Ecto neural progenitor cell (in vitro differentiated cells): ENCODE measurements at regions not wholly inside any gene's neighbourhood (a gene's known extent, or its start where the extent isn't known, plus 50 kb on each side); places are given as distances from the start of the nearest gene placed in this dataset.

Experiments
- DNase-seq: peaks from one replicate; pipeline ENCODE4 v3.0.0-alpha.2; 2018; ENCODE audit warnings: low spot score

- no peak for DNase-seq
These were observed 337.3 kb upstream of the ARRDC4 start for GRCh38 chr15:97623091-97623661.

DNA sequence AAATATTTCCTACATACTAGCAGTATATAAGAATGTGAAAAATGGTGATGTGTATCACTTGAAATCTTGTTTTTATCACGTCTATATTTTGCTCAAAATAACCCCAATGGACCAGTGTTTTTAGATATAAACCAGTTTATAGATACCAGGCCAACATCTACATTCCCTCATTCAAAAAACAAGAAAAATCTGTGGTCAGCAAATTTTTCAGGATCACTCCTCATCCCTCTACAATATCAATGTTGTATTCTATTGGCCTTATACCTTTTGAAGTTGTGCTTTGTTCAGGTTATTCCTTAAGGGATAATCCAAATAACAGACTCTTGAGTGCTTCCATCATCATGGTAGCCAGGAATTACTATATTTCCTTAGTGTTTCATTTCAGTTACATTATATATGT is 332.9 kb upstream of the ARRDC4 start:
- DNase-seq: no peak

DNA sequence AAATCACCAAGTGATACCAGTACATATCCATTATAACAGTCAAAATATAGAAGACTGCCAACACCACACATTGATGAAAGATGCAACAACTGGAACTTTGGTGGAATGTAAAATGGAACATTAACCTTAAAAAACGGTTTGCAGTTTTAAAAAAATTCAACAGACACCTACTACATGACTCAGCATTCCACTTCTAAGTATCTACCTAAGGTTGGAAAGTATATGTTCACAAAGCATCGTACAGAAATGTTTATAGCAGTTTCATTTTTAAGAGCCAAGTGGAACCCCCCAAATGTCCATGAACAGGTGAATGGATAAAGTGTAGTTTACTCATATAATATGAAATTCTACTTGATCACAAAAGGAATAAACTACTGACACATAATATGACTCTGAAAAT is 314.7 kb upstream of the ARRDC4 start:
- DNase-seq: no peak

DNA sequence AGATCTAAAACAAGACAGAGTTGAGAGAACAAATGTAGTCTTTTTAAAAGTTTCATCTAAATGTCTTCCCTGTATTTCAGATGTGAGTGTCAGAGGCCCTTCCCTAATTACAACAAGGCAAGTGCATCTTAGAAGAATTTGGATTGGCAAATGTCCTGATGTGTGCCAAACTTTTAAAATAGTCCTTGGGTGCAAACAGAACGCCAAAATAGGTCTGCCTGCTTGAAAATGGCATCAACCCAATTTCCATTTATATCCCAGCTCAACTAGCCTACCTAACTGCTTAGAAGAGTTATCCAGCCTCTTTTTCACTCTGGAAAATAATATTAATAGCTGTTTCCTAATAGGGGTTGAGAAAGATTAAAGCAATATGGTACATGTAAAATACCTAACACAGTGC is 311.8 kb upstream of the ARRDC4 start:
- no peak for DNase-seq

DNA sequence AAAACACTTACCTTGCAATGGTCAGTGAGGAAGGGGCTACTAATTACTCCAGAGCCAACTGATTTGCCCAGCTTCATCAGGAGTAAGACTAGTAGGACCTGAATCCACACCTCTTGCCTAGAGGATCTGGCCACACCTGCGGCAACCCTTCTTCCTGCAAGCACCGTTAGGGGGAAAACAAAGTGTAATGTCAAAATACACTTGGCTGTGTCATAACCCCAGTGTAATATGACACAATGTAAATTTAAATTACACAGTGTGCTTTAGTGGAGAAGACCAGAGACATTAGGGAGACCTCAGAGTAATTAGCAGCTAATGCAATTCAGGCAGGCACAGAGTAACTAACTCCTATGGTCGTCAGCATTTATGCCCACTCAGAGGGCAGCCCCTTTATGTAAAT is 308.5 kb upstream of the ARRDC4 start:
- DNase-seq: no peak

DNA sequence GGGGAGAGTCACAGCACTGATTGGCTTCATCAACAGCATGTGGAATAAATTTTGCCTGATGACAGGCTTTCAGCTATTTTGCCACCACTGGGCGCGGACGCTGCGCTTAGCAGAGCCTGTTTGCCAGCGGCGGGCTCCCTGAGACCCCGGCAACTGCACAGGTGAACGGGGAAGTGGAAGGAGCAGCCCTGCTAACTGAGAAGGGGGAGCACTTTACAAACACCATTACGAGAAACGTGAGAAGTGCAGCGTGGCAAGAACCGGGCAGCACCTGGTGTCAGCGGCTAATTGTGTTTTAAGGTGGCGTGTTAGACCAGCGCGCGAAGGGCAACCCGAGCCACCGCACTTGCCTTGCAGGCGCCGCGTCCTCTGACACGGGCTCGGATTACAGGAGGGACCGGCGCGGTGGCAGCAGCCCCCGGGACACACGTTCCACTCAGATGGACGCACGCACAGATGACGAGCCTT is 307.8 kb upstream of the ARRDC4 start:
- peak; percentile 75 for DNase-seq

- no peak for DNase-seq
These were observed 306.6 kb upstream of the ARRDC4 start for GRCh38 chr15:97653896-97654295.

- no peak for DNase-seq
These were observed 305.9 kb upstream of the ARRDC4 start for GRCh38 chr15:97654481-97655076.

GRCh38 chr15:97661796-97662195 is 298.7 kb upstream of the ARRDC4 start:
- DNase-seq: no peak

GRCh38 chr15:97672586-97672985 is 287.9 kb upstream of the ARRDC4 start:
- no peak for DNase-seq

DNA sequence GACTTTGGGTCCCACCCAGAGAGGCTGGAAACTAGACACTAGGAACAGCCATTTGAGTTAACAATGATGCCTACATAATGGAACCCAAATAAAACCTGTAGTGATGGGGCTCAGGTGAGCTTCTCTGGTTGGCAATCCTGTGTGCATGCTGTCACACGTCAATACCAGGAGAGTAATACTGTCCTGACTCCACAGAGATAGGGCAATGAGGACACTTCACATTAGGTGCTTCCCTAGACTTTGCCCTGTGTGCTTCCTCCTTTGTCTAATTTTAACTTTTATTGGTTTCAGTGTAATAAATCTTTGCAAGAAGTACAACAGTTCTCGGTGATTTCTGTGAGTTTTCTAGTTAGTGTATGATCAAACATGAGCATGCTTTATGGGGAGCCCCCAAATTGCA is 281.8 kb upstream of the ARRDC4 start:
- DNase-seq: no peak

GRCh38 chr15:97679106-97679688 is 281.3 kb upstream of the ARRDC4 start:
- no peak for DNase-seq

DNA sequence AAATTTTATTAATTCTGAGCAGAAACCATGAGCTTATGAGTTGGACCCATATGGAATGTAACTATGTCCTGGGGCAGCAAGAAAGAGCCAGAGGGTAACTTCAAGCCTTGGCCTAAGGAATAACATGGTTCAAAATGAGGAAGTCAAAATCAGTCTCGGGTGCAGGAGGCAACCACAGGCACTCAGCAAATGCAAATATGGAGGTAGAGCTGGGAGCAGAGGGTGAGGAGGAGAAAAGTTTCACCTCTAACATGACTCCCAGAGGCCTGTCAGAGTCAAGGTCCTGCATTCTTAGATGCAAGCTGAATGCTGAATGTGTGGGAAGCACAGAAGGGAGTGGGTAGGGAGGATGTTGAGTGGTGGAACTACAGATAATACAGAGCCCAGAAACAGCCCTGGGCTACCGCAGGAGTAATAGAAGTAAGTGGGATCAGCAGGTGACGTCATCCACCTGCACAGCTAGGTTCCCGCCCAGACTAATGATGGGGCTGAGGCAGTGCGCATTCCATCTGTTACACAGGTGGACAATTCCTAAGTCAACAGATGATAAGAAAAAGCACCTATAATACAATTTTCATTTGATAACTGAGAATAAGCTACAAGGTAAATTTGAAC is 279.8 kb upstream of the ARRDC4 start:
- DNase-seq: no peak

DNA sequence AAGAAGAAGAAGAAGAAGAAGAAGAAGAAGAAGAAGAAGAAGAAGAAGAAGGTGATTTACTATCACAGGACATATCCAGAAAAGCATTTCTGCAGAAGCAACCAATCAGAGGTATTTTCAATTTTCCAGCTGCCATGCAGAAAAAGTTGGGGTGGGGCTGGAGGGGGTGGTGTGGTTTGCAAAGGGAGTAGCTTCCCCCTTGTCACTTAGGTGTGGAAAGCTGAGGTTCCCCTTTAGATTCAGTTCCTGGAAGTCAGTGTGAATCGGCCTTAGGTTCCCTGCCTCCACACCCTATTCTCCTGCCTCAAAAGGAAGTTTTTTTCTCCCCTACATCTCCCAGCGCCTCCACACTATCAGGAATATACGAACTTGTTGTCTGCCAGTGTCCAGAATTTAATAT is 276.7 kb upstream of the ARRDC4 start:
- DNase-seq: no peak

DNA sequence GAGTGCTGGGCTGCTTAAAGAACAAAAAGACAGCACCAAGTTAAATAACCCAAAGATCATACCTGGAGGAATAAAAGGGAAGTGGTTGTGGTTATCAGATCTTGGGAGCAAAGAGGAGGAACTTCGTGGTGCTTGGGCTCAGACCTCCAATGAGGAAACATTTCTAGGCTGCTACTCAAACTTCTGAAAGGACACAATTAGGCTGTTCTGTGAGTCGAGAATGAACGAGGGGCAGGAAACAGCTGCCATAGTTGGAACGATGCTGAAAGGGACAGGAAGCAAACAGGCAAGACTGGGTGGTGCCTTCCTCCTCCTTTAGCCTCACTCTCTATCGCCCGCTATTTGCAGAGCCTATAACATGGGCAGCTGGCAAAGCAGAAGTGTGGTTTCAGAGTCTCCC is 276.3 kb upstream of the ARRDC4 start:
- no peak for DNase-seq

- no peak for DNase-seq
These were observed 274.2 kb upstream of the ARRDC4 start for GRCh38 chr15:97686324-97686723.

GRCh38 chr15:97687654-97688053 is 272.8 kb upstream of the ARRDC4 start:
- DNase-seq: no peak

DNA sequence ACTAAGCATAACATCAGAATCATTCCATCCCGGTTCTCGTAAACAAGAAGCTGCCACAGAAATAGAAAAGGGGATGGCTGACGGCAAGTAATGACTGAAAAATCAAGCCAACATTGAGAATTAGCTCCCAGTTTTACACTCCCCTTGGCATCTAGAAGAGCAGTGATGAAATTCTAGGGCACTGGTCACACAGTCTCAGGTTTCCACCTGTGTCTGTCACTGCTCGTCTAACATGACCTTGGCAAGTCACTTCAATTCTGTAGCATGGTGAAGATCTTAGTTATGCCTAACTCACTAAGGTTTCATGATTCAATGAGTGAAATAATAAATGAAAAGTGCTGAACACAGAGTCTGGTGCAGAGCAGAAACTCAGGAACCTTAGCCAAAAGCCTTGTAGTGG is 272.3 kb upstream of the ARRDC4 start:
- no peak for DNase-seq

DNA sequence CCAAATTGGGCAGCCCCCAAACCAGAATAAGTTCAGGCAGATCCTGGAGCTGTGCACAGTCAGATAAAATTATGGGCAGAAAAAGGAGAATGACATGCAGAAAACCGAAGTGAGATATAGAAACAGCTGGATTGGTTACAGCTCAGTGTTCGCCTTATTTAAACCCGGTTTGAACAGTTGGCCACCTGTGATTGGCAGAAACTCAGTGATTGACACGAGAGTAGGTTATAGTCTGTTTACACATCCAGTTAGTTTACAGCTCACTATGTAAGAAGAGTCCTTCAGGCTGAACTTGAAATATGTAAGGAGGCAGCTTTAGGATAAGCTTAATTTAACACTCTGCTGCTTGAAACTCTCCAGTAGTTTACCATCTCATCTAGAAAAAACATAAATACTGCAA is 271.6 kb upstream of the ARRDC4 start:
- DNase-seq: no peak

DNA sequence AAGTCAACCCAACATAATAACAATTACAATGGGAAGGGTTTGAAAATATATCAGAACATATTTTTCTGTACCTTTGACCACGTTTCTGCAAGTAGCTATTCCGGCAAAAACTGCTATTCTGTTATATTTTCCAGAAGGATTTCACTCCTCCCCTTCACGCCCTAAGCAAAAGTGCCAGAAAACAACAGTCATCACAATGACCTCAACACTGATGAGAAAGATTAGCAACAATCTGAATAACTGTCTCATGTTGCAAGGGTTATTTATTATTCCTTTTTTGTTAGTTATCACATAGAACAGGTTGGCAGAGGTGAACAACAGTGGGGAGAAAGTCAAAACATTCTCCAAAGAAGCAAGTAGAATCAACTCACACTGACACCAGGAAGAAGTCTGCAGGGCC is 269.4 kb upstream of the ARRDC4 start:
- no peak for DNase-seq

GRCh38 chr15:97691799-97692198 is 268.7 kb upstream of the ARRDC4 start:
- DNase-seq: no peak

DNA sequence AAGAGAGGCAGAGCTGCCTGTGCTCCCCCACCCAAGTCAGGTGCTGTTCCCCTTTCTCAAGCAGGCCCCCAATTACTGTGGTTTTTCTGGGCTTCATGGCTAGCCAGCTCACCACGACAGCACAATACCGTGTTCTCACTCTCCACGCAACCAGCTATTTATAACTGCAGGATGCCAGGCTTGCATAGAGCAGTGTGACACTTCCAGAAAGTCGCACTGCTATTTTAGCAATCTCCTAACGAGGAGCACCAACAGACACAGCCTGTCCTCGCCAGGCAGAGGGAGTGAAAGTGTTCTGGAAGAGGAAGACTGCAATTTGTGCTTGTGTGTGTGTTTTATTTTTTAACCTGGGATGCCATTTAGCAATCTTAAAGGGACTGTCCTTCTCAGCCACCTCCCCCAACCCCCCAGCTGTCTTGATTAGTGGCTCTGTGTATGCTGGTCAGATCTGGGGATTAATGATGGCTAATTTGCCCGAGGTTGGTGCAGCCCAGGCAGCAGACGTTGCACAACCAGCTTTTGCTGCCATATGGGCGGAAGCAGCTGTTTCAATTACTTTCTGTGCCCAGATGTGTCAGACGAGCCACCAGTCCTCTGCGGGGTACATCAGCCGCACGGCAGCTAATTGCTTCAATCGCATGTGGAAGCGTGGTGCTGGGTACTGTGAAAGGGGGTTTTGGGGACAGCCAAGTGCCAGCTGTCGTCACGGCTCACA is 268.0 kb upstream of the ARRDC4 start:
- DNase-seq: no peak

- DNase-seq: no peak
These were observed 266.0 kb upstream of the ARRDC4 start for GRCh38 chr15:97694456-97694855.
